H1 (cell line): ENCODE measurements at regions not wholly inside any gene's neighbourhood (a gene's known extent, or its start where the extent isn't known, plus 50 kb on each side); places are given as distances from the start of the nearest gene placed in this dataset.

Source experiments
- CTCF ChIA-PET: fragments of 300-600 bp; sonication (Branson Sonifier 250); formaldehyde crosslinking; loops from one replicate; lab custom pipeline; 2021; ENCODE audit not compliant: partially characterized antibody; lab: Charles Lee
- POLR2A ChIA-PET: fragments of 300-600 bp; sonication (Branson Sonifier 250); formaldehyde crosslinking; loops from one replicate; lab custom pipeline; 2021; ENCODE audit warnings: inconsistent platforms; ENCODE audit not compliant: partially characterized antibody; lab: Charles Lee
- DNase-seq, 2 experiments: peaks; one replicate each; pipeline versions ENCODE4 v3.0.0 to v3.0.0-alpha.2; 2010 to 2022; ENCODE audit warnings: low spot score in 2 of 2, low read depth in 1 of 2, mixed read lengths in 1 of 2
- FAIRE-seq: peaks from 2 replicates; lab custom pipeline; 2011; peaks lifted over from hg19 to GRCh38; lab: Jason Lieb, UNC
- H2AFZ ChIP-seq: 2 replicates; pipeline ENCODE4 v1.8.1; 2012; ENCODE audit warnings: low read length, inconsistent platforms
- H2AK5ac ChIP-seq: 2 replicates; pipeline ENCODE4 v1.6.1; 2013; ENCODE audit warnings: low read depth, low read length
- H2BK120ac ChIP-seq: replicated peaks from 2 replicates; pipeline ENCODE3; 2013; ENCODE audit warnings: low read depth, low read length, inconsistent platforms
- H2BK12ac ChIP-seq: 2 replicates; pipeline ENCODE4 v1.6.1; 2013; ENCODE audit warnings: low read depth, low read length
- H2BK15ac ChIP-seq: 2 replicates; pipeline ENCODE4 v1.6.1; 2013; ENCODE audit warnings: low read length
- H2BK20ac ChIP-seq: 2 replicates; pipeline ENCODE4 v1.6.1; 2013; ENCODE audit warnings: low read length
- H2BK5ac ChIP-seq: 2 replicates; pipeline ENCODE4 v1.6.1; 2013; ENCODE audit warnings: low read depth, low read length
- H3K14ac ChIP-seq: 2 replicates; pipeline ENCODE4 v1.6.1; 2013; ENCODE audit warnings: inconsistent platforms; ENCODE audit not compliant: insufficient read length
- H3K18ac ChIP-seq: 2 replicates; pipeline ENCODE4 v1.6.1; 2013; ENCODE audit warnings: low read length; ENCODE audit errors: extremely low read depth
- H3K23ac ChIP-seq: 2 replicates; pipeline ENCODE4 v1.6.1; 2013; ENCODE audit warnings: inconsistent platforms; ENCODE audit not compliant: insufficient read length
- H3K23me2 ChIP-seq: 2 replicates; pipeline ENCODE4 v1.6.1; 2013; ENCODE audit warnings: low read depth, low read length
- H3K27ac ChIP-seq: 2 replicates; pipeline ENCODE4 v1.6.1; 2011; ENCODE audit warnings: low read depth, low read length, inconsistent platforms
- H3K27me3 ChIP-seq, 4 experiments: replicated peaks in 1 of 4; 1 replicate in 1 of 4; 2 replicates in 3 of 4; pipeline versions ENCODE4 v1.6.1 to v1.8.1; 2011 to 2013; ENCODE audit warnings: low read length in 3 of 4, mild to moderate bottlenecking in 3 of 4, inconsistent platforms in 2 of 4, mixed read lengths in 2 of 4, moderate library complexity in 1 of 4; ENCODE audit not compliant: control insufficient read depth in 3 of 4, insufficient read depth in 3 of 4; ENCODE audit errors: extremely low read depth in 1 of 4
- H3K36me3 ChIP-seq, 4 experiments: 2 replicates each; pipeline versions ENCODE4 v1.6.1 to v1.8.1; 2011 to 2013; ENCODE audit warnings: mild to moderate bottlenecking in 4 of 4, low read length in 3 of 4, moderate library complexity in 2 of 4, control low read depth in 1 of 4, inconsistent platforms in 1 of 4; ENCODE audit not compliant: insufficient read depth in 4 of 4, control insufficient read depth in 2 of 4
- H3K4ac ChIP-seq: replicated peaks from 2 replicates; pipeline ENCODE3; 2013; ENCODE audit warnings: low read length, low read depth, mixed read lengths, inconsistent platforms; ENCODE audit not compliant: insufficient read length
- H3K4me1 ChIP-seq, 4 experiments: replicated peaks in 1 of 4; 1 replicate in 1 of 4; 2 replicates in 3 of 4; pipeline versions ENCODE4 v1.6.1 to v1.8.1; 2011 to 2013; ENCODE audit warnings: low read length in 3 of 4, inconsistent platforms in 2 of 4, mixed read lengths in 1 of 4; ENCODE audit not compliant: insufficient read depth in 4 of 4, control insufficient read depth in 3 of 4
- H3K4me2 ChIP-seq, 2 experiments: 2 replicates each; pipeline versions ENCODE4 v1.6.1 to v1.8.1; 2011 to 2013; ENCODE audit warnings: low read depth in 2 of 2, low read length in 2 of 2, control low read depth in 1 of 2, inconsistent platforms in 1 of 2, mild to moderate bottlenecking in 1 of 2; ENCODE audit not compliant: insufficient read depth in 1 of 2
- H3K4me3 ChIP-seq, 4 experiments: fragments of 200-600, 300-600 bp in 1 of 4; sonication (generic), shearing (Covaris generic), sonication (Bioruptor Twin) in 1 of 4; 2 replicates each; pipeline versions ENCODE4 v1.5.1 to v1.8.1; 2011 to 2016; ENCODE audit warnings: low read length in 4 of 4, low read depth in 3 of 4, control low read depth in 2 of 4, inconsistent platforms in 2 of 4, mild to moderate bottlenecking in 2 of 4, mixed read lengths in 1 of 4, moderate library complexity in 1 of 4; ENCODE audit not compliant: insufficient read depth in 2 of 4; ENCODE audit errors: extremely low read depth in 1 of 4
- H3K56ac ChIP-seq: replicated peaks from 2 replicates; pipeline ENCODE3; 2013; ENCODE audit warnings: low read depth, mild to moderate bottlenecking, mixed read lengths, low read length, inconsistent platforms; ENCODE audit not compliant: insufficient read length
- H3K79me1 ChIP-seq: 2 replicates; pipeline ENCODE4 v1.6.1; 2013; ENCODE audit warnings: low read depth, low read length, control low read depth
- H3K79me2 ChIP-seq, 2 experiments: 2 replicates each; pipeline versions ENCODE4 v1.6.1 to v1.8.1; 2012 to 2013; ENCODE audit warnings: low read length in 2 of 2, mild to moderate bottlenecking in 2 of 2, inconsistent platforms in 1 of 2; ENCODE audit not compliant: insufficient read depth in 2 of 2, control insufficient read depth in 1 of 2
- H3K9ac ChIP-seq, 4 experiments: replicated peaks in 1 of 4; 1 replicate in 1 of 4; 2 replicates in 3 of 4; pipeline versions ENCODE4 v1.6.1 to v1.8.1; 2011 to 2013; ENCODE audit warnings: low read depth in 3 of 4, low read length in 3 of 4, control low read depth in 2 of 4, mild to moderate bottlenecking in 2 of 4, moderate library complexity in 2 of 4, inconsistent platforms in 1 of 4; ENCODE audit errors: extremely low read depth in 1 of 4
- H3K9me3 ChIP-seq, 2 experiments: 2 replicates each; pipeline versions ENCODE4 v1.6.1 to v1.8.1; 2012 to 2013; ENCODE audit warnings: mild to moderate bottlenecking in 2 of 2, moderate library complexity in 2 of 2, control low read depth in 1 of 2, inconsistent platforms in 1 of 2, low read depth in 1 of 2, low read length in 1 of 2, mixed read lengths in 1 of 2; ENCODE audit not compliant: insufficient read depth in 2 of 2
- H4K20me1 ChIP-seq, 2 experiments: replicated peaks in 1 of 2; 2 replicates each; pipeline versions ENCODE3 to v1.8.1; 2011 to 2013; ENCODE audit warnings: inconsistent platforms in 2 of 2, low read length in 2 of 2, mild to moderate bottlenecking in 1 of 2; ENCODE audit not compliant: insufficient read depth in 2 of 2, control insufficient read depth in 1 of 2
- H4K5ac ChIP-seq: 2 replicates; pipeline ENCODE4 v1.6.1; 2013; ENCODE audit warnings: low read length, low read depth, mixed read lengths, inconsistent platforms; ENCODE audit not compliant: insufficient read length
- H4K8ac ChIP-seq: 2 replicates; pipeline ENCODE4 v1.8.0; 2013; ENCODE audit warnings: mild to moderate bottlenecking, moderate library complexity, low read length, inconsistent platforms; ENCODE audit not compliant: insufficient read depth; ENCODE audit errors: extremely low read depth
- H4K91ac ChIP-seq: replicated peaks from 2 replicates; pipeline ENCODE3; 2013; ENCODE audit warnings: low read length, mixed read lengths, inconsistent platforms; ENCODE audit not compliant: insufficient read length
- CBX5 ChIP-seq: fragments of 300-800, 300-1000 bp; sonication (generic); IDR thresholded peaks from 2 replicates; pipeline ENCODE4 v1.7.1; 2016; ENCODE audit warnings: antibody characterized with exemption, low read length, low read depth
- CREB1 ChIP-seq: IDR thresholded peaks from 2 replicates; pipeline ENCODE4 v1.6.1; 2012; ENCODE audit warnings: inconsistent platforms
- FOSL1 ChIP-seq: IDR thresholded peaks from 2 replicates; pipeline ENCODE4 v1.6.1; 2011; ENCODE audit warnings: mild to moderate bottlenecking, low read depth, low read length, moderate library complexity; ENCODE audit not compliant: insufficient read depth
- NANOG ChIP-seq: IDR thresholded peaks from 2 replicates; pipeline ENCODE4 v1.6.1; 2011; ENCODE audit warnings: low read length, low read depth, mild to moderate bottlenecking, inconsistent platforms; ENCODE audit not compliant: insufficient read depth, poor library complexity, severe bottlenecking
- PHF8 ChIP-seq: fragments of 200-600 bp; sonication (generic); conservative IDR thresholded peaks from 2 replicates; pipeline ENCODE4 v1.7.1; 2012; ENCODE audit warnings: low read depth, mild to moderate bottlenecking, inconsistent platforms, low read length, moderate library complexity
- RAD21 ChIP-seq, 2 experiments: IDR thresholded peaks in 1 of 2; conservative IDR thresholded peaks in 1 of 2; 2 replicates each; pipeline ENCODE4 v1.6.1; 2011; ENCODE audit warnings: low read depth in 2 of 2, low read length in 2 of 2, improper control_type of control experiment in 1 of 2, inconsistent platforms in 1 of 2, mild to moderate bottlenecking in 1 of 2, moderate library complexity in 1 of 2
- RXRA ChIP-seq: IDR thresholded peaks from 2 replicates; pipeline ENCODE4 v1.6.1; 2011; ENCODE audit warnings: low read depth, mild to moderate bottlenecking, low read length, moderate library complexity; ENCODE audit not compliant: insufficient read depth
- SAP30 ChIP-seq: fragments of 300-600 bp; sonication (generic); IDR thresholded peaks from 2 replicates; pipeline ENCODE4 v1.7.1; 2012; ENCODE audit warnings: low read length, moderate library complexity, mild to moderate bottlenecking, inconsistent platforms; ENCODE audit not compliant: insufficient read depth, insufficient replicate concordance
- SIN3A ChIP-seq, 2 experiments: IDR thresholded peaks in 1 of 2; conservative IDR thresholded peaks in 1 of 2; 2 replicates each; pipeline ENCODE4 v1.6.1; 2011 to 2012; ENCODE audit warnings: low read length in 2 of 2, improper control_type of control experiment in 1 of 2, low read depth in 1 of 2, mild to moderate bottlenecking in 1 of 2
- SIRT6 ChIP-seq: IDR thresholded peaks from one replicate; pipeline ENCODE4 v1.7.1; 2012; ENCODE audit warnings: low read length, inconsistent platforms
- SP2 ChIP-seq: IDR thresholded peaks from 2 replicates; pipeline ENCODE4 v1.6.1; 2012; ENCODE audit warnings: mild to moderate bottlenecking, low read length, inconsistent platforms
- SRF ChIP-seq: IDR thresholded peaks from 2 replicates; pipeline ENCODE4 v1.6.1; 2011; ENCODE audit warnings: mild to moderate bottlenecking, low read depth, low read length, moderate library complexity
- TEAD4 ChIP-seq: IDR thresholded peaks from 2 replicates; pipeline ENCODE4 v1.6.1; 2012; ENCODE audit warnings: low read depth, low read length, inconsistent platforms, mixed read lengths
- ZNF274 ChIP-seq: IDR thresholded peaks from 2 replicates; pipeline ENCODE4 v1.7.0; 2012; ENCODE audit warnings: low read length, borderline replicate concordance; ENCODE audit errors: extremely low read depth
- TF ChIP-seq, protein P1 (sequence below): IDR thresholded peaks from 2 replicates; pipeline ENCODE4 v1.6.1; 2011; ENCODE audit warnings: low read depth, mild to moderate bottlenecking, low read length; ENCODE audit not compliant: insufficient read depth

DNA sequence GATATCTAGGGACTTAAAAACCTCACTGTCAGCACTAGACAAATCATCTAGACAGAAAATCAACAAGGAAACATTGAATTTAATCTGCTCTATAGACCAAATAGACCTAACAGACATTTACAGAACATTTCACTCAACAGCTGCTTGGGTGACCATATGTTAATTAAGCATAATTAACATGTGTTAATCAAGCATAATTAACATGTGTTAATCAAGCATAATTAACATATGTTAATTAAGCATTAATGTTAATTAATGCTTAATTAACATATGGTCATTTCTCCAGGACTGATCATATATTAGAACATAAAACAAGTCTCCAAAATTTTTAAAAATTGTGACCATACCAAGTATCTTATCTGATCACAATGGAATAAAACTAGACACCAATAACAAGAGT, 137.3 kb upstream of the MME start:
- CTCF ChIA-PET: no interaction called here
- no peak overlapping the region for H3K23ac ChIP-seq
- no peak overlapping the region for H3K4ac ChIP-seq
- no peaks in the 10 kb centered on the region for H3K36me3 ChIP-seq
- no peaks in the 10 kb centered on the region for H3K9me3 ChIP-seq
- POLR2A ChIA-PET: no interaction called here
- no peaks in the 10 kb centered on the region for H3K27me3 ChIP-seq
- no peak overlapping the region for H3K4me3 ChIP-seq
- H3K56ac ChIP-seq: no peak overlapping the region
- H2AK5ac ChIP-seq: no peak overlapping the region
- no peak overlapping the region for H4K91ac ChIP-seq
- DNase-seq (no peak), FAIRE-seq (no peak)
- H3K27ac ChIP-seq: no peak overlapping the region
- H3K14ac ChIP-seq: no peak overlapping the region
- H3K79me2 ChIP-seq: no peaks in the 10 kb centered on the region
- H3K4me2 ChIP-seq: no peak overlapping the region
- H4K20me1 ChIP-seq: no peaks in the 10 kb centered on the region
- no peak overlapping the region for H4K8ac ChIP-seq
- H3K9ac ChIP-seq: no peak overlapping the region
- no peak overlapping the region for H2BK20ac ChIP-seq
- no peaks in the 10 kb centered on the region for H3K79me1 ChIP-seq
- H2BK120ac ChIP-seq: no peak overlapping the region
- no peak overlapping the region for H2BK5ac ChIP-seq
- no peak overlapping the region for H3K18ac ChIP-seq
- no peak overlapping the region for H2BK15ac ChIP-seq
- H2AFZ ChIP-seq: no peak overlapping the region
- H3K23me2 ChIP-seq: no peaks in the 10 kb centered on the region
- no peak overlapping the region for H4K5ac ChIP-seq
- TF ChIP-seq SIRT6 (no peak), CREB1 (no peak), RXRA (no peak), ZNF274 (no peak), SP2 (no peak), FOSL1 (no peak), RAD21 (IDR thresholded peaks at IDR 0.05 in 1 of 2, conservative IDR thresholded peaks at IDR 0.05 in 1 of 2; ENCODE audit: low read depth in 2 of 2, low read length in 2 of 2) (no peak), NANOG (no peak), SAP30 (no peak), TEAD4 (no peak), PHF8 (no peak), CBX5 (no peak), SIN3A (conservative IDR thresholded peaks at IDR 0.05 in 1 of 2, IDR thresholded peaks at IDR 0.05 in 1 of 2; ENCODE audit: low read depth in 1 of 2, low read length in 2 of 2) (no peak), SRF (no peak)
- TF ChIP-seq, protein P1, sequence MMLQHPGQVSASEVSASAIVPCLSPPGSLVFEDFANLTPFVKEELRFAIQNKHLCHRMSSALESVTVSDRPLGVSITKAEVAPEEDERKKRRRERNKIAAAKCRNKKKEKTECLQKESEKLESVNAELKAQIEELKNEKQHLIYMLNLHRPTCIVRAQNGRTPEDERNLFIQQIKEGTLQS: no peak
- H3K4me1 ChIP-seq: no peaks in the 10 kb centered on the region
- no peak overlapping the region for H2BK12ac ChIP-seq
